GM19035 (cell line): ENCODE measurements at regions not wholly inside any gene's neighbourhood (a gene's known extent, or its start where the extent isn't known, plus 50 kb on each side); places are given as distances from the start of the nearest gene placed in this dataset.

Source experiments
- ATAC-seq: cut with Tn5 transposase; IDR thresholded peaks from one replicate; pipeline ENCODE4 v1.9.1; 2021; ENCODE audit not compliant: unreplicated experiment

GRCh38 chr11:97231231-97231630 lies 841.4 kb downstream of the JRKL start:
- ATAC-seq: no peak

GRCh38 chr11:97234016-97234415 lies 844.2 kb downstream of the JRKL start:
- no peak for ATAC-seq

GRCh38 chr11:97237151-97237550 lies 847.3 kb downstream of the JRKL start:
- ATAC-seq: no peak

- no peak for ATAC-seq
These were observed 857.8 kb downstream of the JRKL start for GRCh38 chr11:97247601-97248000.

GRCh38 chr11:97254790-97255189 lies 865.0 kb downstream of the JRKL start:
- ATAC-seq: no peak

- ATAC-seq: no peak
These were observed 869.6 kb downstream of the JRKL start for GRCh38 chr11:97259434-97259833.

GRCh38 chr11:97259884-97260283 lies 870.1 kb downstream of the JRKL start:
- ATAC-seq: no peak

- no peak for ATAC-seq
These were observed 873.5 kb downstream of the JRKL start for GRCh38 chr11:97263183-97263858.

GRCh38 chr11:97269527-97269926 lies 879.7 kb downstream of the JRKL start:
- ATAC-seq: no peak

GRCh38 chr11:97279341-97279740 lies 889.5 kb downstream of the JRKL start:
- no peak for ATAC-seq

GRCh38 chr11:97280347-97280746 lies 890.5 kb downstream of the JRKL start:
- no peak for ATAC-seq

GRCh38 chr11:97289823-97290222 lies 900.0 kb downstream of the JRKL start:
- ATAC-seq: no peak

- ATAC-seq: no peak
These were observed 900.7 kb downstream of the JRKL start for GRCh38 chr11:97290464-97291041.

GRCh38 chr11:97296301-97296700 lies 906.5 kb downstream of the JRKL start:
- no peak for ATAC-seq

GRCh38 chr11:97309291-97309690 lies 919.5 kb downstream of the JRKL start:
- ATAC-seq: no peak

- ATAC-seq: no peak
These were observed 935.9 kb downstream of the JRKL start for GRCh38 chr11:97325693-97326092.

GRCh38 chr11:97332271-97332670 lies 942.5 kb downstream of the JRKL start:
- ATAC-seq: no peak

- no peak for ATAC-seq
These were observed 946.3 kb downstream of the JRKL start for GRCh38 chr11:97336064-97336463.

- ATAC-seq: no peak
These were observed 955.2 kb downstream of the JRKL start for GRCh38 chr11:97345032-97345431.

- ATAC-seq: no peak
These were observed 959.4 kb downstream of the JRKL start for GRCh38 chr11:97349201-97349600.

GRCh38 chr11:97351939-97352338 lies 962.1 kb downstream of the JRKL start:
- no peak for ATAC-seq

- ATAC-seq: no peak
These were observed 964.2 kb downstream of the JRKL start for GRCh38 chr11:97354026-97354425.

- no peak for ATAC-seq
These were observed 964.8 kb downstream of the JRKL start for GRCh38 chr11:97354576-97354975.
